Common myeloid progenitor, CD34-positive (primary cell): ENCODE measurements at regions not wholly inside any gene's neighbourhood (a gene's known extent, or its start where the extent isn't known, plus 50 kb on each side); places are given as distances from the start of the nearest gene placed in this dataset.
"Not testable (repeated sequence)": the region's sequence is repeated elsewhere in the genome, so short reads cannot be mapped to it uniquely, and the experiment has no call there.

ENCODE experiments used
- CTCF ChIA-PET: fragments of 350-600 bp; sonication (Branson Sonifier 250); formaldehyde crosslinking; loops from one replicate; lab custom pipeline; 2021; ENCODE audit warnings: antibody characterized with exemption; lab: Charles Lee
- POLR2A ChIA-PET: fragments of 350-600 bp; sonication (Branson Sonifier 250); formaldehyde crosslinking; loops from one replicate; lab custom pipeline; 2021; ENCODE audit warnings: antibody characterized with exemption; lab: Charles Lee
- DNase-seq, 3 donors: peaks; one replicate each; pipeline versions ENCODE4 v3.0.0 to v3.0.0-alpha.2; 2013
- H3K27ac ChIP-seq, 2 experiments: 1 replicate in 1 of 2; 2 replicates in 1 of 2; pipeline ENCODE4 v1.7.0; 2013; ENCODE audit warnings: inconsistent platforms in 2 of 2, low read length in 2 of 2, mild to moderate bottlenecking in 2 of 2, low read depth in 1 of 2, moderate library complexity in 1 of 2; ENCODE audit not compliant: severe bottlenecking in 2 of 2, insufficient read depth in 1 of 2, poor library complexity in 1 of 2
- H3K27me3 ChIP-seq, 5 experiments: replicated peaks in 2 of 5; 1 replicate in 3 of 5; 2 replicates in 2 of 5; pipeline versions ENCODE4 v1.6.1 to v1.7.0; 2013; ENCODE audit warnings: low read length in 4 of 5, mild to moderate bottlenecking in 2 of 5, moderate library complexity in 2 of 5, inconsistent platforms in 1 of 5; ENCODE audit not compliant: insufficient read depth in 5 of 5, control insufficient read depth in 4 of 5
- H3K36me3 ChIP-seq, 4 experiments: 1 replicate in 2 of 4; 2 replicates in 2 of 4; pipeline versions ENCODE4 v1.6.1 to v1.7.0; 2013; ENCODE audit warnings: low read length in 3 of 4, control low read depth in 1 of 4, mild to moderate bottlenecking in 1 of 4; ENCODE audit not compliant: control insufficient read depth in 4 of 4, insufficient read depth in 4 of 4
- H3K4me1 ChIP-seq, 4 experiments: 1 replicate in 3 of 4; 2 replicates in 1 of 4; pipeline versions ENCODE4 v1.6.1 to v1.7.1; 2013; ENCODE audit warnings: low read length in 3 of 4, mild to moderate bottlenecking in 3 of 4, control low read depth in 1 of 4, inconsistent platforms in 1 of 4, moderate library complexity in 1 of 4; ENCODE audit not compliant: control insufficient read depth in 4 of 4, insufficient read depth in 4 of 4; ENCODE audit errors: control extremely low read depth in 1 of 4
- H3K4me3 ChIP-seq, 7 experiments: 1 replicate in 4 of 7; 2 replicates in 3 of 7; pipeline versions ENCODE4 v1.5.1 to v1.7.0; 2013; ENCODE audit warnings: mild to moderate bottlenecking in 7 of 7, low read length in 6 of 7, moderate library complexity in 6 of 7, inconsistent platforms in 2 of 7, low read depth in 2 of 7, control low read depth in 1 of 7; ENCODE audit not compliant: insufficient read depth in 4 of 7, control insufficient read depth in 1 of 7; ENCODE audit errors: extremely low read depth in 1 of 7
- H3K9me3 ChIP-seq, 5 experiments: 1 replicate in 4 of 5; 2 replicates in 1 of 5; pipeline versions ENCODE4 v1.6.1 to v1.7.1; 2013; ENCODE audit warnings: low read length in 4 of 5, mild to moderate bottlenecking in 2 of 5, inconsistent platforms in 1 of 5, low read depth in 1 of 5, moderate library complexity in 1 of 5; ENCODE audit not compliant: control insufficient read depth in 4 of 5, insufficient read depth in 2 of 5; ENCODE audit errors: control extremely low read depth in 1 of 5
- WGBS: methylation state at CpG from one replicate; pipeline ENCODE4 v1.1.5; 2013; ENCODE audit not compliant: insufficient coverage; 5-methylcytosine and 5-hydroxymethylcytosine counted together

DNA sequence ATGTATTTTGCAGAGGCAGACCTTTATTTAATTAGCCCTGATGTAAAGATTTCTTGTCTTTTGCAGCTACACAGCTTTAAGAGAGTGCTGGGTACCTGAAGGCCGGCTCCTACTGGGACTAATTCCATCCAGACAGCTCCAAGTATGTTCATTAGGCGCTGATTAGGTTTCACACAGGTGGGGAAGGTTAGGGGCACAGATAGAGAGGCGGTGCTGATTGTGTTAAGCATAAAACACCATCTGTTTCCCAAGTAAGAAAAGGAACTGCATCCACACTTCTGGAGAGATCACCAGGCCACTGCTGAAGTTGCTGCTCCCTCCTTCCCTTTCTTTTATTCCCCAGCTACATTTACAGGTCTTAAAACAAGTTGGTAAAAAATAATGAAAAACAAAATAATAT, 349.5 kb downstream of the ZIC3 start:
- no peak overlapping the region for H3K27ac ChIP-seq
- no peaks in the 10 kb centered on the region for H3K36me3 ChIP-seq
- H3K4me1 ChIP-seq = no peaks in the 10 kb centered on the region
- POLR2A ChIA-PET = no interaction called here
- no peak overlapping the region for H3K4me3 ChIP-seq
- CTCF ChIA-PET = no interaction called here
- DNase-seq = no peak
- no peaks in the 10 kb centered on the region for H3K9me3 ChIP-seq
- no peaks in the 10 kb centered on the region for H3K27me3 ChIP-seq
- 45% methylated on average over 3 of the region's 3 CpGs for WGBS

DNA sequence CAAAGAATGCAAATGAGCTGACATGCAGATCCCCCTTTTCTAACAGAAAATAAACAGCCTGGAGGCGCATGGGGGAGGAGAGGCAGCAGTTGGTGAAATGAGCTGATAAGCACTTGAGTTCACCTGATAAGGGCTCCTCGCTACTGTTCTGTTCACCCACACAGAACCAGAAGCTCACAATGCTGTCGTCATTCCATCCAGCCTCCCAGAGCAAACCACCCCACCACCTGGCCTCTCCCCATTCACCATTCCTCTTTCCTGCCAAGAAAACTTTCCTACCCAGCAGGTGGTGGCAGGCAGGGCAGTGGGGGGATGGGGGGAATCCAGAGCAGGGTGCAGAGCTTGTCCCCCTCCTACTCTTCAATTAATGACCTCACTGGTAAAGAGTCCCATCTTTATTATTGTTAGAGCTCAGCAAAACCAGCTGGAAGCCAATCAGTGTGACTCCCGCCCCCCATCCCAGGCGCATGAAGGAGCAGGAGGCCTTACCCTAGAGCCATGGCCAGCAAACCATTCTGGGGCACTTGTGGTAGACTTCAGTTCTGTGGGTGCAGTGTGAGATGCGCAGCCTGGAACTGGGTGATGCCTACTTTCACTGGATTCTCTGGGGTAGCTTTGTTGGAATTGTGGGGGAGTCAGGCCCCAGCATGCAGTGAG, 350.3 kb downstream of the ZIC3 start:
- ChIA-PET POLR2A (no interaction called here), CTCF (no interaction called here)
- no peaks in the 10 kb centered on the region for H3K4me1 ChIP-seq
- no peak for DNase-seq
- H3K27me3 ChIP-seq = no peaks in the 10 kb centered on the region
- no peaks in the 10 kb centered on the region for H3K9me3 ChIP-seq
- H3K4me3 ChIP-seq = no peak overlapping the region
- H3K36me3 ChIP-seq = no peaks in the 10 kb centered on the region
- no peak overlapping the region for H3K27ac ChIP-seq
- WGBS = 70% methylated on average over 4 of the region's 6 CpGs

DNA sequence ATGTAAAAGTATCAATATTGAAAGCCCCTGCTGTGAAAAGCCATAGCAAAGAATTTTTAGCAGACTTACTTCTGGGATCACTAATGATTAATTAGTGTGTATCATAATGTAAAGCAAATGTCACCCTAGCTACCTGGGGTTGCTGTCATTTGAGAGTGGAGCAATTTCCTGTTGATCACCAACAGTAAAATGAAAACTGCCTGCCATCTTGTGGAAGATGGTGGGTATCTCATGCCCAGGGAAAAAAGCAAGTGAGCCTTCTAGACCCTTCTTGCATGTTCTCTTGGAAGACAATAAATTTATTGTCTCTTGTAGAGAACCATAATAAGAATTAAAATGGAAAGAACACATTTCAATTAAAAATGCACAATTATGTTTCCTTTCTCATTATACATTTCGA, 360.2 kb downstream of the ZIC3 start:
- no peaks in the 10 kb centered on the region for H3K9me3 ChIP-seq
- peak in 2 of 3 donors; percentile 2 to 10 for DNase-seq
- H3K27ac ChIP-seq = no peak overlapping the region
- peaks cover 0 to 3% (median 0%) of the 10 kb centered on the region in 5 experiments for H3K27me3 ChIP-seq
- POLR2A ChIA-PET = no interaction called here
- CTCF ChIA-PET = interaction anchor here (1.0 kb wide), 1 partner anchor 493 kb away, joined by 3 read pairs; no protein-coding TSS in a partner anchor
- H3K36me3 ChIP-seq = no peaks in the 10 kb centered on the region
- H3K4me1 ChIP-seq = no peaks in the 10 kb centered on the region
- no peak overlapping the region for H3K4me3 ChIP-seq
- WGBS = no CpG with 5 or more reads among the region's 1 CpG

DNA sequence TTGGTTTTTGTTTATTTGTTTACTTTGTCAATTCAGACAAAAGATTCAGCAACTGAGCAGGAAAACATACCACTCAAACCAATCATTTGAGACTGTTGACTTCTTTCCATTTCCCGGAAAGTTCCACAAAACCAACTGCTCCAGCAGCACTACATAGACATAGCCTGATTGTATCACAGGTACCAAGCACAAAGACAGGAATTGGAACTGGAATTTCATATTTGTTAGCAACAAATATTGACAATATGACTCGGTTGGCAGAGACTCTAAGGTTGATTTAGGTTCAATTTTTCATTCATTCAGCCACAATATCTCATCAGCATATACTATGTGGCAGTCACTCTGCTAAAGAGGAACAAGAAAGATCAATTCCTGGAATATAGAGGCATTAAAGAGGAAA, 364.0 kb downstream of the ZIC3 start:
- Histone ChIP-seq H3K9me3 (peaks cover 0 to 4% (median 2%) of the 10 kb centered on the region in 5 experiments), H3K4me3 (no peak overlapping the region), H3K27me3 (peaks cover 0 to 3% (median 0%) of the 10 kb centered on the region in 5 experiments), H3K36me3 (no peaks in the 10 kb centered on the region), H3K4me1 (no peaks in the 10 kb centered on the region), H3K27ac (no peak overlapping the region)
- WGBS = 100% methylated on average over 1 of the region's 2 CpGs
- CTCF ChIA-PET = no interaction called here
- DNase-seq = no peak
- POLR2A ChIA-PET = no interaction called here

DNA sequence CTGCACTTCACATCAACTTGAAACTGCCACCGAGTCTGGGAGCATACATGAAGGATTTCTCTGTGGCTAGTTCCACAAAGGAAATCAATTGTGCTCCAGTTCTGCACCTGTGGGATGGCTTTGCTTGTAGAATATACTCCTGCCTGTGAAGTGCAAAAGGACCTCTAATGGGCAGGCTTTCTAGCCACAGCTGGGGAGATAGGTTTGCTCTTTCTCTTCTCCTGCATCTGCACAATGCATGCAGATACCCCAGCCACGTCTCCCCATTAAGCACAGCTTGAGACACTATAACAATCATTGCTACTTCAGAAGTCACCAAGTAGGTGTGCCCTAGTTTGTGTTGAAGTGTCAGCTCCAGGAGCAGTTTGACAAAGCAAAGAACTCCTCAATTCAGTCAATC, 364.6 kb downstream of the ZIC3 start:
- WGBS = 13% methylated on average over 1 of the region's 2 CpGs
- CTCF ChIA-PET = no interaction called here

DNA sequence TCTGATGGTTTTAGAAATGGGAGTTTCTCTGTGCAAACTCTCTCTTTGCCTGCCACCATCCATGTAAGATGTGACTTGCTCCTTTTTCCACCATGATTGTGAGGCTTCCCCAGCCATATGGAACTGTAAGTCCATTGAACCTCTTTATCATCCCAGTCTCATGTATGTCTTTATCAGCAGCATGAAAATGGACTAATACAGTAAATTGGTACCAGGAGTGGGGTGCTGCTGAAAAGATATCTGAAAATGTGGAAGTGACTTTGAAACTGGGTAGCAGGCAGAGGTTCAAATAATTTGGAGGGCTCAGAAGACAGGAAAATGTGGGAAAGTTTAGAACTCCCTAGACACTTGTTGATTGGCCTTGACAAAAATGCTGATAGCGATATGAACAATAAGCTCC, 368.3 kb downstream of the ZIC3 start:
- H3K4me3 ChIP-seq, POLR2A ChIA-PET, H3K27ac ChIP-seq, H3K4me1 ChIP-seq, CTCF ChIA-PET, H3K9me3 ChIP-seq, H3K27me3 ChIP-seq, DNase-seq, H3K36me3 ChIP-seq: not testable (repeated sequence)
- 92% methylated on average over 1 of the region's 1 CpG for WGBS

More for the DNA sequence above, 364.6 kb downstream of the ZIC3 start:
- no peaks in the 10 kb centered on the region for H3K4me1 ChIP-seq
- no peak for DNase-seq
- no peak overlapping the region for H3K27ac ChIP-seq
- peaks cover 0 to 4% (median 3%) of the 10 kb centered on the region in 5 experiments for H3K9me3 ChIP-seq
- peaks cover 0 to 3% (median 0%) of the 10 kb centered on the region in 5 experiments for H3K27me3 ChIP-seq
- no peak overlapping the region for H3K4me3 ChIP-seq
- no peaks in the 10 kb centered on the region for H3K36me3 ChIP-seq
- POLR2A ChIA-PET = no interaction called here

DNA sequence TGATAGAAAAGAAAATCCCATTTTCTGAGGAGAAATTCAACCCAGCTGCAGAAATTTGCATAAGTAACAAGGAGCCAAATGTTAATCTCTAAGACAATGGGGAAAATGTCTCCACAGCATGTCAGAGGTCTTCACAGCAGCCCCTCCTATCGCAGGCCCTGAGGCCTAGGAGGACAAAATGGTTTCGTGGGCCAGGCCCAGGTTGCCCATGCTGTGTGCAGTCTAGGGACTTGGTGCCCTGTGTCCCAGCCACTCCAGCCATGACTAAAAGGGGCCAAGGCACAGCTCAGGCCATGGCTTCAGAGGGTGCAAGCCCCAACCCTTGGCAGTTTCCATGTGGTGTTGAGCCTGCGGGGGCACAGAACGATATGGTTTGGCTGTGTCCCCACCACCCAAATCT, 369.0 kb downstream of the ZIC3 start:
- DNase-seq, H3K4me3 ChIP-seq, H3K4me1 ChIP-seq, H3K36me3 ChIP-seq, CTCF ChIA-PET, H3K9me3 ChIP-seq, H3K27me3 ChIP-seq, POLR2A ChIA-PET, H3K27ac ChIP-seq: not testable (repeated sequence)
- 96% methylated on average over 2 of the region's 4 CpGs for WGBS
